ENCODE measurements at regions not wholly inside any gene's neighbourhood (a gene's known extent, or its start where the extent isn't known, plus 50 kb on each side); places are given as distances from the start of the nearest gene placed in this dataset.

- H3K4me1 ChIP-seq, result no peaks in the 10 kb centered on the region
- ATAC-seq (peak; percentile 46 to 54; a peak in 2 of 6 replicates), DNase-seq (ENCODE audit: low read depth in 1 of 2, low spot score in 1 of 2) (no peak), FAIRE-seq (no peak)
- WGBS (ENCODE audit: missing lambda C conversion rate), result 100% methylated on average over 5 of the region's 5 CpGs
- no peak overlapping the region for H3K4me3 ChIP-seq
- ChIA-PET CTCF (no interaction called here), POLR2A (no interaction called here)
- no peak overlapping the region for H3K27ac ChIP-seq
- H3K4me2 ChIP-seq, result no peak overlapping the region
- peaks cover 29% of the 10 kb centered on the region for H3K9me3 ChIP-seq
- TF ChIP-seq POLR2AphosphoS2 (conservative IDR thresholded peaks at IDR 0.05; ENCODE audit: low read length) (no peak), GATA3 (IDR thresholded peaks at IDR 0.05; ENCODE audit: borderline replicate concordance) (no peak), ZSCAN20 (CRISPR knock-in tag; IDR thresholded peaks at IDR 0.05) (no peak), ELK1 (IDR thresholded peaks at IDR 0.05; ENCODE audit: low read depth, low read length) (no peak), ESRRA (IDR thresholded peaks at IDR 0.05; ENCODE audit: borderline replicate concordance, low read length) (no peak), PHF8 (IDR thresholded peaks at IDR 0.05; ENCODE audit: borderline replicate concordance, low read depth) (no peak), CBX2 (IDR thresholded peaks at IDR 0.05; ENCODE audit: borderline replicate concordance, low read depth) (no peak), RAD21 (conservative IDR thresholded peaks at IDR 0.05 in 1 of 2, IDR thresholded peaks at IDR 0.05 in 1 of 2) (no peak), EP300 (IDR thresholded peaks at IDR 0.05) (no peak), CTCF (IDR thresholded peaks at IDR 0.05) (no peak), POLR2A (IDR thresholded peaks at IDR 0.05; ENCODE audit: low read length) (no peak), ZFP36 (IDR thresholded peaks at IDR 0.05; ENCODE audit: borderline replicate concordance, partially characterized antibody) (no peak), NR3C1 (IDR thresholded peaks at IDR 0.05) (no peak)
Observed at GRCh38 chr19:5204212-5204611, 136.4 kb downstream of the PTPRS start.

Measured in A549 (cell line).